HEK293 (cell line): ENCODE measurements at regions not wholly inside any gene's neighbourhood (a gene's known extent, or its start where the extent isn't known, plus 50 kb on each side); places are given as distances from the start of the nearest gene placed in this dataset.

Experiments used
- CTCF ChIA-PET: fragments of 350-600 bp; formaldehyde crosslinking; extraction: SDS; loops from one replicate; lab custom pipeline; 2021; ENCODE audit warnings: antibody characterized with exemption; lab: Yijun Ruan, JAX
- POLR2A ChIA-PET: fragments of 300-600 bp; formaldehyde crosslinking; extraction: SDS; loops from one replicate; lab custom pipeline; 2020; ENCODE audit warnings: antibody characterized with exemption, inconsistent platforms; lab: Yijun Ruan, JAX
- H3K27ac ChIP-seq: fragments of 200-500 bp; sonication (Bioruptor generic); 2 replicates; pipeline ENCODE4 v1.5.1; 2014; ENCODE audit warnings: low read depth, low read length, control low read depth, inconsistent platforms; ENCODE audit errors: extremely low read depth
- H3K36me3 ChIP-seq, 2 experiments: fragments of 200-500 bp in 1 of 2; sonication (Bioruptor generic) in 1 of 2; 1 replicate in 1 of 2; 2 replicates in 1 of 2; pipeline ENCODE4 v1.5.1; 2014 to 2017; ENCODE audit warnings: inconsistent platforms in 2 of 2, low read length in 2 of 2; ENCODE audit not compliant: control insufficient read depth in 2 of 2, insufficient read depth in 1 of 2
- H3K4me1 ChIP-seq: fragments of 200-500 bp; sonication (Bioruptor generic); 2 replicates; pipeline ENCODE4 v1.5.1; 2014; ENCODE audit warnings: mild to moderate bottlenecking, low read length, inconsistent platforms; ENCODE audit not compliant: control insufficient read depth, insufficient read depth
- H3K4me3 ChIP-seq: 2 replicates; pipeline ENCODE4 v1.5.1; 2011; ENCODE audit warnings: low read depth, mild to moderate bottlenecking, control low read depth, low read length, moderate library complexity
- H3K9me3 ChIP-seq: fragments of 200-500 bp; sonication (Bioruptor generic); 2 replicates; pipeline ENCODE4 v1.5.1; 2014; ENCODE audit warnings: low read depth, low read length, inconsistent platforms; ENCODE audit not compliant: control insufficient read depth, insufficient read depth
- FEZF1 ChIP-seq: fragments of 450-650 bp; formaldehyde crosslinking; IDR thresholded peaks from 2 replicates; pipeline ENCODE4 v1.5.1; 2016; ENCODE audit warnings: missing biosample characterization, missing genetic modification characterization
- GLI2 ChIP-seq: fragments of 450-650 bp; formaldehyde crosslinking; IDR thresholded peaks from 2 replicates; pipeline ENCODE4; 2017; ENCODE audit warnings: missing biosample characterization, missing genetic modification characterization, low read depth, borderline replicate concordance
- GLIS2 ChIP-seq: fragments of 450-650 bp; formaldehyde crosslinking; IDR thresholded peaks from 2 replicates; pipeline ENCODE4 v1.5.1; 2016; ENCODE audit warnings: missing biosample characterization, missing genetic modification characterization
- KLF17 ChIP-seq: fragments of 450-650 bp; formaldehyde crosslinking; IDR thresholded peaks from 2 replicates; pipeline ENCODE4 v1.5.1; 2016; ENCODE audit warnings: missing biosample characterization, missing genetic modification characterization
- KLF9 ChIP-seq: fragments of 450-650 bp; formaldehyde crosslinking; IDR thresholded peaks from 2 replicates; pipeline ENCODE4 v1.5.1; 2016; ENCODE audit warnings: missing biosample characterization, missing genetic modification characterization, low read depth
- OSR2 ChIP-seq: fragments of 450-650 bp; formaldehyde crosslinking; IDR thresholded peaks from 2 replicates; pipeline ENCODE4 v1.5.1; 2016; ENCODE audit warnings: missing biosample characterization, missing genetic modification characterization
- SETDB1 ChIP-seq: IDR thresholded peaks from one replicate; pipeline ENCODE4 v1.6.1; 2017; ENCODE audit warnings: mild to moderate bottlenecking, low read length, moderate library complexity, mixed read lengths; ENCODE audit not compliant: insufficient read length
- TRIM28 ChIP-seq: IDR thresholded peaks from 2 replicates; pipeline ENCODE4 v1.6.1; 2011; ENCODE audit warnings: low read length, control low read depth, borderline replicate concordance
- YY1 ChIP-seq: fragments of 450-650 bp; formaldehyde crosslinking; IDR thresholded peaks from 2 replicates; pipeline ENCODE4 v1.5.1; 2018; ENCODE audit warnings: missing biosample characterization, missing genetic modification characterization
- ZNF10 ChIP-seq: fragments of 450-650 bp; formaldehyde crosslinking; IDR thresholded peaks from 2 replicates; pipeline ENCODE4 v1.5.1; 2017; ENCODE audit warnings: missing biosample characterization, missing genetic modification characterization
- ZNF132 ChIP-seq: fragments of 450-650 bp; formaldehyde crosslinking; IDR thresholded peaks from 2 replicates; pipeline ENCODE4 v1.5.1; 2017; ENCODE audit warnings: missing biosample characterization, missing genetic modification characterization, borderline replicate concordance
- ZNF133 ChIP-seq: fragments of 450-650 bp; formaldehyde crosslinking; IDR thresholded peaks from 2 replicates; pipeline ENCODE4 v1.5.1; 2016; ENCODE audit warnings: missing biosample characterization, missing genetic modification characterization
- ZNF16 ChIP-seq: fragments of 450-650 bp; formaldehyde crosslinking; IDR thresholded peaks from 2 replicates; pipeline ENCODE4 v1.5.1; 2016; ENCODE audit warnings: low read depth, missing biosample characterization, missing genetic modification characterization
- ZNF184 ChIP-seq: fragments of 450-650 bp; IDR thresholded peaks from 2 replicates; pipeline ENCODE4 v1.5.1; 2018; ENCODE audit warnings: missing biosample characterization, mild to moderate bottlenecking, missing genetic modification characterization
- ZNF2 ChIP-seq: fragments of 450-650 bp; formaldehyde crosslinking; IDR thresholded peaks from 2 replicates; pipeline ENCODE4 v1.5.1; 2016; ENCODE audit warnings: missing biosample characterization, missing genetic modification characterization
- ZNF202 ChIP-seq: fragments of 450-650 bp; formaldehyde crosslinking; IDR thresholded peaks from 2 replicates; pipeline ENCODE4 v1.5.1; 2016; ENCODE audit warnings: missing biosample characterization, missing genetic modification characterization, borderline replicate concordance
- ZNF362 ChIP-seq: fragments of 450-650 bp; formaldehyde crosslinking; IDR thresholded peaks from 2 replicates; pipeline ENCODE4 v1.5.1; 2016; ENCODE audit warnings: missing biosample characterization, missing genetic modification characterization
- ZNF37A ChIP-seq: fragments of 450-650 bp; IDR thresholded peaks from 2 replicates; pipeline ENCODE4 v1.5.1; 2018; ENCODE audit warnings: missing biosample characterization, missing genetic modification characterization
- ZNF501 ChIP-seq: fragments of 450-650 bp; formaldehyde crosslinking; IDR thresholded peaks from 2 replicates; pipeline ENCODE4 v1.5.1; 2016; ENCODE audit warnings: missing biosample characterization, missing genetic modification characterization
- ZNF521 ChIP-seq: fragments of 450-650 bp; formaldehyde crosslinking; IDR thresholded peaks from 2 replicates; pipeline ENCODE4 v1.5.1; 2017; ENCODE audit warnings: missing biosample characterization, mild to moderate bottlenecking, missing genetic modification characterization
- ZNF560 ChIP-seq: fragments of 450-650 bp; formaldehyde crosslinking; IDR thresholded peaks from 2 replicates; pipeline ENCODE4 v1.5.1; 2017; ENCODE audit warnings: missing biosample characterization, missing genetic modification characterization, borderline replicate concordance
- ZNF610 ChIP-seq: fragments of 450-650 bp; formaldehyde crosslinking; IDR thresholded peaks from 2 replicates; pipeline ENCODE4 v1.5.1; 2016; ENCODE audit warnings: missing biosample characterization, missing genetic modification characterization, borderline replicate concordance
- ZNF658 ChIP-seq: fragments of 450-650 bp; formaldehyde crosslinking; IDR thresholded peaks from 2 replicates; pipeline ENCODE4; 2016; ENCODE audit warnings: missing biosample characterization, missing genetic modification characterization
- ZNF701 ChIP-seq: fragments of 450-650 bp; formaldehyde crosslinking; IDR thresholded peaks from 2 replicates; pipeline ENCODE4 v1.5.1; 2016; ENCODE audit warnings: missing biosample characterization, missing genetic modification characterization
- ZNF747 ChIP-seq: fragments of 450-650 bp; formaldehyde crosslinking; IDR thresholded peaks from 2 replicates; pipeline ENCODE4 v1.5.1; 2016; ENCODE audit warnings: missing biosample characterization, missing genetic modification characterization
- ZNF777 ChIP-seq: fragments of 450-650 bp; formaldehyde crosslinking; IDR thresholded peaks from 2 replicates; pipeline ENCODE4 v1.5.1; 2017; ENCODE audit warnings: missing biosample characterization, missing genetic modification characterization, borderline replicate concordance
- ZNF785 ChIP-seq: fragments of 450-650 bp; formaldehyde crosslinking; IDR thresholded peaks from 2 replicates; pipeline ENCODE4 v1.5.1; 2016; ENCODE audit warnings: missing biosample characterization, missing genetic modification characterization
- ZNF843 ChIP-seq: fragments of 450-650 bp; formaldehyde crosslinking; IDR thresholded peaks from 2 replicates; pipeline ENCODE4 v1.5.1; 2016; ENCODE audit warnings: missing biosample characterization, missing genetic modification characterization

DNA sequence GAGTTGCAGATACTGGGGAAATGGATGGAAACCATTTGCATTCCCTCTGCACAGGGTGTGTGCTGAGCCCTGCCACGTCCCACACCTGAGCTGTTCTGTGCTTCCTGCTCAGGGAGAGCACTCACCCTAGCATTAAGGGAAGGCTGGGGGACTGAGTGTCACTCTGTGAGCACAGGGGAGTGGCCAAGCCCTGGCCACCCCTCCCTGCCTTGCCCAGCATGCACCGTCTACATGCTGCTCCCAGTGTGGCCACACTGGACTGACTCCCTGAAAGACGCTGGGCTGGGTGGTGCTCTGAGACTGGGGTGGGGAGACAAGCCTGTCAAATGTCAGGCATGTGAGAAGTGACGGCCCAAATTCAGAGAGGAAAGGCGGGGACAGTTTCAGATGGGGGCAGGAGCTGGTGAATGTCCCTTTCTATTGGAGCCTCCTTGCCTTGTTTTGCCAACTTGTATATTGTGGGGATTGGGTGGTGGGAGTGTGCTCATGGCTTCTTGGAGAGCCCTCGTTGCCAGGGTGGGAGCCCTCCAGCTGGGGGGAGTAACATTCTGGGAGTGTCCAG is 298.4 kb upstream of the HS6ST1 start:
- Histone ChIP-seq H3K27ac (no peak overlapping the region), H3K9me3 (no peaks in the 10 kb centered on the region), H3K4me1 (no peaks in the 10 kb centered on the region), H3K36me3 (no peaks in the 10 kb centered on the region), H3K4me3 (no peak overlapping the region)
- POLR2A ChIA-PET: no interaction called here
- no peak for TF ChIP-seq ZNF202 (tag by site-specific recombination)
- no peak for TF ChIP-seq ZNF785 (tag by site-specific recombination)
- TF ChIP-seq ZNF37A (tag by site-specific recombination): no peak
- TF ChIP-seq ZNF501 (tag by site-specific recombination): no peak
- TF ChIP-seq ZNF16 (tag by site-specific recombination): no peak
- TF ChIP-seq ZNF2 (tag by site-specific recombination): no peak
- no peak for TF ChIP-seq GLIS2 (tag by site-specific recombination)
- no peak for TF ChIP-seq SETDB1
- no peak for TF ChIP-seq ZNF560 (tag by site-specific recombination)
- TF ChIP-seq KLF17: no peak
- no peak for TF ChIP-seq ZNF133 (tag by site-specific recombination)
- no peak for TF ChIP-seq TRIM28
- TF ChIP-seq OSR2 (tag by site-specific recombination): no peak
- TF ChIP-seq FEZF1 (tag by site-specific recombination): no peak
- TF ChIP-seq ZNF843 (tag by site-specific recombination): no peak
- TF ChIP-seq ZNF701: no peak
- no peak for TF ChIP-seq ZNF777 (tag by site-specific recombination)
- TF ChIP-seq ZNF521 (tag by site-specific recombination): no peak
- no peak for TF ChIP-seq ZNF362
- TF ChIP-seq GLI2 (tag by site-specific recombination): no peak
- CTCF ChIA-PET: no interaction called here

- ChIA-PET POLR2A (no interaction called here), CTCF (no interaction called here)
- H3K4me3 ChIP-seq: no peak overlapping the region
- no peak for TF ChIP-seq ZNF658
- TF ChIP-seq ZNF184: no peak
- TF ChIP-seq ZNF747 (tag by site-specific recombination): no peak
- no peak for TF ChIP-seq YY1 (tag by site-specific recombination)
- TF ChIP-seq ZNF610 (tag by site-specific recombination): no peak
- TF ChIP-seq ZNF132 (tag by site-specific recombination): no peak
- TF ChIP-seq ZNF10 (tag by site-specific recombination): no peak
- TF ChIP-seq KLF9: no peak
- TF ChIP-seq TRIM28: no peak
- no peak overlapping the region for H3K27ac ChIP-seq
- H3K4me1 ChIP-seq: no peaks in the 10 kb centered on the region
- H3K9me3 ChIP-seq: no peaks in the 10 kb centered on the region
- H3K36me3 ChIP-seq: no peaks in the 10 kb centered on the region
Observed at GRCh38 chr2:128617661-128618060, 299.0 kb upstream of the HS6ST1 start.
